SK-MEL-5 (cell line): ENCODE measurements at regions not wholly inside any gene's neighbourhood (a gene's known extent, or its start where the extent isn't known, plus 50 kb on each side); places are given as distances from the start of the nearest gene placed in this dataset.
"Not testable (repeated sequence)": the region's sequence is repeated elsewhere in the genome, so short reads cannot be mapped to it uniquely, and the experiment has no call there.

Experiments used
- DNase-seq: peaks from one replicate; pipeline ENCODE4 v3.0.0-alpha.2; 2016; ENCODE audit warnings: low read depth, low spot score
- in situ Hi-C: cut with HindIII; loops from 2 replicates; pipeline ENCODE4 v1.10.0; 2016; ENCODE audit warnings: low sequenced_read_pairs, high pct_unique_total_duplicates, low pct_unique_long_range_greater_than_20kb

GRCh38 chr10:26621243-26621888, 76.1 kb upstream of the PDSS1 start:
- in situ Hi-C loops, result no loop called here
- DNase-seq, result no peak

- in situ Hi-C loops, result no loop called here
- no peak for DNase-seq
These were observed 75.4 kb upstream of the PDSS1 start for GRCh38 chr10:26621889-26622711.

GRCh38 chr10:26622891-26623290, 74.6 kb upstream of the PDSS1 start:
- no peak for DNase-seq
- in situ Hi-C loops, result no loop called here

- in situ Hi-C loops, result no loop called here
- DNase-seq, result no peak
These were observed 73.5 kb upstream of the PDSS1 start for GRCh38 chr10:26624006-26624405.

GRCh38 chr10:26626066-26626465, 71.4 kb upstream of the PDSS1 start:
- in situ Hi-C loops, result no loop called here

GRCh38 chr10:26627324-26627723, 70.2 kb upstream of the PDSS1 start:
- in situ Hi-C loops, result no loop called here
- peak; percentile 28 for DNase-seq

More at GRCh38 chr10:26626066-26626465, 71.4 kb upstream of the PDSS1 start:
- DNase-seq, result no peak

- DNase-seq, result no peak
- in situ Hi-C loops, result no loop called here
These were observed 69.1 kb upstream of the PDSS1 start for GRCh38 chr10:26628395-26628794.

- in situ Hi-C loops, DNase-seq: not testable (repeated sequence)
These were observed 65.3 kb upstream of the PDSS1 start for GRCh38 chr10:26632171-26632570.

GRCh38 chr10:26634111-26634510, 63.4 kb upstream of the PDSS1 start:
- in situ Hi-C loops, result not testable (repeated sequence)

GRCh38 chr10:26637521-26638275, 59.8 kb upstream of the PDSS1 start:
- no peak for DNase-seq
- in situ Hi-C loops, result no loop called here

More at GRCh38 chr10:26634111-26634510, 63.4 kb upstream of the PDSS1 start:
- not testable (repeated sequence) for DNase-seq

- in situ Hi-C loops, result no loop called here
- no peak for DNase-seq
These were observed 57.1 kb upstream of the PDSS1 start for GRCh38 chr10:26640391-26640790.

- in situ Hi-C loops, result no loop called here
- DNase-seq, result no peak
These were observed 54.4 kb upstream of the PDSS1 start for GRCh38 chr10:26642896-26643653.

- in situ Hi-C loops, result no loop called here
- DNase-seq, result no peak
These were observed 49.8 kb upstream of the PDSS1 start for GRCh38 chr10:26647602-26648244.
